ENCODE measurements at regions not wholly inside any gene's neighbourhood (a gene's known extent, or its start where the extent isn't known, plus 50 kb on each side); places are given as distances from the start of the nearest gene placed in this dataset.

- no peak for DNase-seq
Observed at GRCh38 chr7:96402913-96403312, 81.0 kb upstream of the SLC25A13 start.

- DNase-seq = no peak
Observed at GRCh38 chr7:96401200-96401599, 79.3 kb upstream of the SLC25A13 start.

GRCh38 chr7:96400518-96400917 is 78.6 kb upstream of the SLC25A13 start:
- no peak for DNase-seq

GRCh38 chr7:96400001-96400400 is 78.1 kb upstream of the SLC25A13 start:
- DNase-seq = no peak

- no peak for DNase-seq
Observed at GRCh38 chr7:96397936-96398598, 76.2 kb upstream of the SLC25A13 start.

GRCh38 chr7:96388620-96389383 is 66.9 kb upstream of the SLC25A13 start:
- DNase-seq = no peak

GRCh38 chr7:96388166-96388565 is 66.3 kb upstream of the SLC25A13 start:
- DNase-seq = no peak

- no peak for DNase-seq
Observed at GRCh38 chr7:96380111-96380512, 58.2 kb upstream of the SLC25A13 start.

- DNase-seq = no peak
Observed at GRCh38 chr7:96377399-96377798, 55.5 kb upstream of the SLC25A13 start.
